Stimulated activated memory B cell treated with anti-CD40 and anti-IgM and Interleukin-4, amounts not matched to agents 10 μg/mL and 1 μg/mL and 100 μg/mL, for 72 hours (primary cell): ENCODE measurements at regions not wholly inside any gene's neighbourhood (a gene's known extent, or its start where the extent isn't known, plus 50 kb on each side); places are given as distances from the start of the nearest gene placed in this dataset.

ENCODE experiments used
- ATAC-seq: fragments of 150-1000 bp; cut with Tn5 transposase; 2 replicates; pipeline ENCODE4 v1.10.0; 2021
- H3K27ac Mint-ChIP-seq: one replicate; pipeline ENCODE4 v1.8.0; 2022; ENCODE audit warnings: mild to moderate bottlenecking, mixed read lengths
- H3K27me3 Mint-ChIP-seq: one replicate; pipeline ENCODE4 v1.8.0; 2022; ENCODE audit warnings: mixed read lengths
- H3K36me3 Mint-ChIP-seq: one replicate; pipeline ENCODE4 v1.8.0; 2022; ENCODE audit warnings: mixed read lengths
- H3K4me1 Mint-ChIP-seq: one replicate; pipeline ENCODE4 v1.8.0; 2022; ENCODE audit warnings: mixed read lengths
- H3K4me3 Mint-ChIP-seq: one replicate; pipeline ENCODE4 v1.8.0; 2022; ENCODE audit warnings: mild to moderate bottlenecking, moderate library complexity, mixed read lengths
- H3K9me3 Mint-ChIP-seq: one replicate; pipeline ENCODE4 v1.8.0; 2022; ENCODE audit warnings: mixed read lengths

GRCh38 chr9:129256959-129257713, 79.1 kb upstream of the IER5L start:
- ATAC-seq, result no peak

DNA sequence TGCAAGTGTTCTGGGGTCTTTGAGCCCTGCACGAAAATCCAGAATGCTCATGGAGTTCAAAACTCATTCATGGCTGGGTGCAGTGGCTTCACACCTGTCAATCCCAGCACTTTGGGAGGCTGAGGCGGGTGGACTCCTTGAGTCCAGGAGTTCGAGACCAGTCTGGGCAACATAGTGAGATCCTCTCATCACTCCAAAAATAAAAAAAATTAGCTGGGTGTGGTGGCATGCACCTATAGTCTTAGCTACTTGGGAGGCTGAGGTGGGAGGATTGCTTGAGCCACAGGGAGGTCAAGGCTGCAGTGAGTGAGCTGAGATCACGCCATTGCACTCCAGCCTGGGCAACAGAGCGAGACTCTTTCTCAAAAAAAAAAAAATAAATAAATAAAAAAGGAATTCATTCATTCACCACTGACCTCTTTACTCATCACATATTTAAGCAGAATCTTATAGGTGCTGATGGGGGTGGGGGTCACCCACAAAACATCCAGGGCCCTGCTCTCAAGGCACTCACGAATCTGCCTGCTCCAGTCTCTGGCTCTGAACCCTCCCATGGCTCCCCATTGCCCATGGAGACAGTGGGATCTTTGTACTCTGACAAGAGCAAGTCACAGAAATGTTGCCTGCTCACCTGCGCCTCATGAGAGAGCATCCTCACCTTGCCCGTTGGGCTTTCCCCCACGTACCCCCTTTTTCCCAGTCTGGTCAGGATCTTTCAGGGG, 76.7 kb upstream of the IER5L start:
- H3K9me3 Mint-ChIP-seq, result no peaks in the 10 kb centered on the region
- no peak overlapping the region for H3K4me3 Mint-ChIP-seq
- H3K27ac Mint-ChIP-seq, result no peak overlapping the region
- no peaks in the 10 kb centered on the region for H3K36me3 Mint-ChIP-seq
- H3K27me3 Mint-ChIP-seq, result peaks cover 92% of the 10 kb centered on the region
- peaks cover 9% of the 10 kb centered on the region for H3K4me1 Mint-ChIP-seq
- no peak for ATAC-seq

More at GRCh38 chr9:129256959-129257713, 79.1 kb upstream of the IER5L start:
- H3K27me3 Mint-ChIP-seq, result peaks cover 94% of the 10 kb centered on the region
- H3K27ac Mint-ChIP-seq, result no peak overlapping the region
- no peaks in the 10 kb centered on the region for H3K9me3 Mint-ChIP-seq
- no peaks in the 10 kb centered on the region for H3K36me3 Mint-ChIP-seq
- no peak overlapping the region for H3K4me3 Mint-ChIP-seq
- peaks cover 9% of the 10 kb centered on the region for H3K4me1 Mint-ChIP-seq

DNA sequence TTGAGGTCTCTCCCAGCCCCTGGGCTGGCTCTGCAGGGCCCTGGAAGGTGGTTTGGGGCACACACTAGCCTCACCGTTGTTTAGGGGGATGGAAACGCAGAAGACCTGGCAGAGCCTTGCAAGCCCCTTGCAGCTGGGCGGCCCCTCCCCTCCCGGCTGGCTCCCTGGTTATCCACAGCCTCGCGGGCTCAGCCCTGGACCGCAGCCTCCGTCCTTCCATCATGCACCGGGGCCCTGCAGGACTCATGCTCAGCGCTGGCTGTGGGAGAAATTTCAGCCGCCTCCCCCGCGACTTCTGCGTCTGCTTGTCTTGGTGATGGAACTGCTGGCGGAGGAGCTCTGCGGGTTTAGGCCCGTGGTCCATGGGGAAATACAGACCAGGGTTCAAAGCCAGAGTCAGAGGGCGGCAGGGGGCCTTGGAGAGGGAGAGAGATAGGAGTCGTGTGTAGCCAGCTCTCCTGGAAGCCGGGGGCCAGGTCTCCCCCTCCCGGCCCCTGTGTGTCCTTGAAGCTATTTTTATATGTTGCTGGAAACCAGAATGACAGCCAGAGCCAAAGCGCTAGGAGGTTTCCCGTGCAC, 75.8 kb upstream of the IER5L start:
- Mint-ChIP-seq H3K36me3 (no peaks in the 10 kb centered on the region), H3K9me3 (no peaks in the 10 kb centered on the region), H3K27ac (no peak overlapping the region), H3K4me1 (peaks cover 2% of the 10 kb centered on the region), H3K4me3 (no peak overlapping the region), H3K27me3 (peaks cover 92% of the 10 kb centered on the region)
- no peak for ATAC-seq

GRCh38 chr9:129252937-129253802, 75.1 kb upstream of the IER5L start:
- Mint-ChIP-seq H3K4me3 (no peak overlapping the region), H3K27me3 (peaks cover 96% of the 10 kb centered on the region), H3K9me3 (no peaks in the 10 kb centered on the region), H3K4me1 (no peaks in the 10 kb centered on the region), H3K27ac (no peak overlapping the region), H3K36me3 (no peaks in the 10 kb centered on the region)
- ATAC-seq, result no peak

DNA sequence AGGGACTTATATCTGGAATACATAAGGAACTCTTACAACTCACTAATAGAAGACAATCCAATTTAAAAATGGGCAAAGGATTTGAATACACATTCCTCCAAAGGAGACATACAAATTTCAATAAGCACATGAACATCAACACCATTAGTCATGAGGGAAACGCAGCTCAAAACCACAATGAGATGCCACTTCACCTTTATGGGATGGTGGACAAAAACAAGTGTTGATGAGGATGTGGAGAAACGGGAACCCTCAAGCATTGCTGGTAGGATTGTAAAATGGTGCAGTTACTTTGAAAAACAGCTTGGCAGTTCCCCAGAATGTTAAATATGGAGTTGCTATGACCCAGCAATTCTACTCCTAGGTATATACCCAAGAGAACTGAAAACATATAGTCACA, 72.7 kb upstream of the IER5L start:
- Mint-ChIP-seq H3K27ac (no peak overlapping the region), H3K4me1 (no peaks in the 10 kb centered on the region), H3K9me3 (no peaks in the 10 kb centered on the region), H3K36me3 (no peaks in the 10 kb centered on the region), H3K27me3 (peaks cover 93% of the 10 kb centered on the region), H3K4me3 (no peak overlapping the region)
- ATAC-seq, result no peak

DNA sequence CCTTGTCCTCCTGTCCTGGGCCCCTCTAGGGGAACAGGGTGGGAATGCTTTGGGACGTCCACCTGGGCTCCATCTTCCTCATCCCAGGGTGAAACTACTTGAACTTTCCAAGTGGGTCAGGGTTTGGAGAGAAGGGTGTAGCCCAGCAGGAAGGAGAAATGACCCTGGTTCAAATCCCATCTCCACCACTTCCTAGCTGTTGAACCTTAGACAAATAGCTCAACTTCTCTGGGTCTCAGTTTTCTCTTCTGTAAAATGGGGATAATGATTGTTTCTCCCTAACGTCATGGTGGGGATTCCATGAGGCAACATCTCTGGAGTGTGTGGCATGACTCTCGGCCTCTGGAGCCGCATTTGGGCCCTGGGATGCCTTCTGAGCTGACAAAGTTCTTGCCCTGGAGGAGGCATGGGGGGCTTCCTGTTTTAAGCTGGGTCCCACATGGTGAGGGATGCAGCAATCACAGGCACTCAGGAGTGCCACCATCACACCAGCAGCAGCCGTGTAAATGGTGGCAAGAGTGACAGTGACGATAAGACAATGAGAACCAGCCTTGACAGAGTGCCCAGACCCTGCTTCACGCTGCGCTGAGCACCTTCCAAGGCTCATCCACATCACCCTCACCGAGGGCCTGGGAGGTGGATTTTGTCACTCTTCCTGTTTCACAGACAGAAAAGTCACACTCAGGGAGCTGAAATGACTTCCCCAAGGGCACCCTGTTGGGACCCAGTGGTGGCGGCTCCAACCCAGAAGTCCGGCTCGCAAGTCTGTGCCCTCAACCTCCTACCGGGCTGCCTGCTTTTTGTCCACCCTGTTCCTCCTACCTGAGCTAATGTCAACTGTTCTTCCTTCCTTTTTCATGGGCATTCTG, 69.5 kb upstream of the IER5L start:
- Mint-ChIP-seq H3K36me3 (no peaks in the 10 kb centered on the region), H3K4me3 (no peak overlapping the region), H3K27me3 (peaks cover 94% of the 10 kb centered on the region), H3K9me3 (no peaks in the 10 kb centered on the region), H3K27ac (no peak overlapping the region), H3K4me1 (no peaks in the 10 kb centered on the region)
- ATAC-seq, result no peak

DNA sequence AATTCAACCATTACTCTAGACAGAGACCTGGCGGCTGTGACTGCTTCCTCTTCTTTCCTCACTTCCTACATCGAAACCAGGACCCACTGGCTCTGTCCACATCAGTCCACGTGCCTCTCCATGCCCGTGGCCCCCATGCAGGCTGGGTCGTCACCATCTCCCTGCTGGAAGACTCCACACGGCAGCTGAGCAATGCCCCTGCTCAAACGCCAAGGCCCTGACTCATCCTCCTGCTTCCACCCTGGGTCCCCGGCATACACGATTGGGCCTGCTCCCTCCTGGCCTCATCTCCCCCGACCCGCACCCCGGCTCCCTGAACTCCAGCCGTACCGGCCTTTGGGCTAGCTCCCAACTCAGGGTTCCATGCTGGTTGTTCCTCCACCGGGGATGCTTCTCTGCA, 67.2 kb upstream of the IER5L start:
- H3K4me3 Mint-ChIP-seq, result no peak overlapping the region
- ATAC-seq, result no peak
- no peaks in the 10 kb centered on the region for H3K9me3 Mint-ChIP-seq
- H3K27me3 Mint-ChIP-seq, result peaks cover 95% of the 10 kb centered on the region
- H3K27ac Mint-ChIP-seq, result no peak overlapping the region
- no peaks in the 10 kb centered on the region for H3K4me1 Mint-ChIP-seq
- H3K36me3 Mint-ChIP-seq, result no peaks in the 10 kb centered on the region

- Mint-ChIP-seq H3K4me1 (peaks cover 3% of the 10 kb centered on the region), H3K36me3 (no peaks in the 10 kb centered on the region), H3K9me3 (no peaks in the 10 kb centered on the region), H3K4me3 (no peak overlapping the region), H3K27me3 (peaks cover 79% of the 10 kb centered on the region), H3K27ac (no peak overlapping the region)
- ATAC-seq, result no peak
Measured at GRCh38 chr9:129242971-129243561, 65.0 kb upstream of the IER5L start.

- Mint-ChIP-seq H3K27me3 (peaks cover 76% of the 10 kb centered on the region), H3K4me3 (no peak overlapping the region), H3K27ac (no peak overlapping the region), H3K36me3 (no peaks in the 10 kb centered on the region), H3K4me1 (peaks cover 10% of the 10 kb centered on the region), H3K9me3 (no peaks in the 10 kb centered on the region)
- no peak for ATAC-seq
Measured at GRCh38 chr9:129242191-129242941, 64.3 kb upstream of the IER5L start.

- Mint-ChIP-seq H3K4me1 (peaks cover 17% of the 10 kb centered on the region), H3K27ac (no peak overlapping the region), H3K4me3 (no peak overlapping the region), H3K27me3 (peaks cover 72% of the 10 kb centered on the region), H3K36me3 (no peaks in the 10 kb centered on the region), H3K9me3 (no peaks in the 10 kb centered on the region)
- no peak for ATAC-seq
Measured at GRCh38 chr9:129241725-129242124, 63.7 kb upstream of the IER5L start.

DNA sequence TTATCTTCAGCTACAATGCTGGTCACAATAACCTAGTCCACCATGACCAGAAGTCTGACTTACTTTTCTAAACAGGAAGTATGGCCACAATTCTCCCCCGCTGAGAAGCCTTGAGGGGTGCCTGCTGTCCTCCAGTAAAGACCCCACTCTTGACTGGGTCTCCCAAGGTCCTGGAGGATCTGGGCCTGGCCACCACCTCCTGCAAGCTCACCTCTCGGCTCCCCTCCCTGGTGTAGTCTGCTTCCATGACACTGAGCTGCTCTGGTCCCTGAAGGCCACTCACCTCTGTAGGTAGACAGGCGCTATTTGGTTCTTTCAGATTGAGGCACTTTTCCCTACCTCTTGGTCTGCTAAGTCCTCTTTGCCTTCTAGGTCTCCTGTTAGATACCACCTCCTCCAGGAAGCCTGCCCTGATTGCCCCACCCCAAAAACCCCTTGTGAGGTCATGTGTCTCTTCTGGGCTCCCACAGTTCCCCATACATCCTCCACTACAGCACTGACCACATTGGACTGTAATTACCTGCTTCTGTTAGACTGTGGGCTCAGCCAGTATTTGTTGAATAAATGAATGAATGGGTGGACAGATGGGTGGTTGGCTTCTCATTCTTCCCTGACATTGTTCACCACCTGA, 62.6 kb upstream of the IER5L start:
- H3K27ac Mint-ChIP-seq, result no peak overlapping the region
- no peak overlapping the region for H3K4me3 Mint-ChIP-seq
- no peaks in the 10 kb centered on the region for H3K36me3 Mint-ChIP-seq
- H3K27me3 Mint-ChIP-seq, result peaks cover 65% of the 10 kb centered on the region
- no peaks in the 10 kb centered on the region for H3K9me3 Mint-ChIP-seq
- peaks cover 26% of the 10 kb centered on the region for H3K4me1 Mint-ChIP-seq
- ATAC-seq, result no peak

- no peaks in the 10 kb centered on the region for H3K9me3 Mint-ChIP-seq
- H3K4me1 Mint-ChIP-seq, result peaks cover 32% of the 10 kb centered on the region
- H3K27me3 Mint-ChIP-seq, result peaks cover 65% of the 10 kb centered on the region
- no peak overlapping the region for H3K27ac Mint-ChIP-seq
- no peaks in the 10 kb centered on the region for H3K36me3 Mint-ChIP-seq
- ATAC-seq, result no peak
- no peak overlapping the region for H3K4me3 Mint-ChIP-seq
Measured at GRCh38 chr9:129239946-129240490, 62.0 kb upstream of the IER5L start.

GRCh38 chr9:129237803-129238202, 59.7 kb upstream of the IER5L start:
- no peak for ATAC-seq
- H3K4me1 Mint-ChIP-seq, result peaks cover 32% of the 10 kb centered on the region
- peaks cover 7% of the 10 kb centered on the region for H3K9me3 Mint-ChIP-seq
- peak overlapping the region; percentile 40 for H3K27ac Mint-ChIP-seq
- peaks cover 6% of the 10 kb centered on the region for H3K36me3 Mint-ChIP-seq
- peaks cover 51% of the 10 kb centered on the region for H3K27me3 Mint-ChIP-seq
- no peak overlapping the region for H3K4me3 Mint-ChIP-seq
